NCI-H2196 (cell line): ENCODE measurements at regions not wholly inside any gene's neighbourhood (a gene's known extent, or its start where the extent isn't known, plus 50 kb on each side); places are given as distances from the start of the nearest gene placed in this dataset.
"Not testable (repeated sequence)": the region's sequence is repeated elsewhere in the genome, so short reads cannot be mapped to it uniquely, and the experiment has no call there.

Experiments
- DNase-seq: peaks from one replicate; lab custom pipeline; 2025; ENCODE audit not compliant: unreplicated experiment; lab: John Stamatoyannopoulos, UW

DNA sequence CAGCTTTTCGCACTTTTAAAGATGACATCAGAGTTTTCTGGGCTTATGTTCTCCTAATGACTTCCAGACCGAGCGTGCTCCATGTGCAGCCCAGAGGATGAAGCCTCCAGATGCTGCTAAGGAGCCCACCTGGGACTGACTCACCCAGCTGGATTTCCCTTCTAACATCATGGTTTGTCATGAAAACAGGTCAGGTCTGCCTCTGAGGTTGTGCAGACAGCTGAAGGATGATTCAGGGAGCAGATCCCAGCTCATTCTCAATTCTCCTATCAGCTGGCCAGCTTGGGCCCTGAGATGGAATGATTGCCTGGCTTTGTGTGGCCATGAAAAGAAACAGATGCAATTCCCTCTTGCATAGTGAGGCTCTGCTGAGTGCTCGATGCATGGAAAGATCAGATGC is 123.9 kb upstream of the DUSP10 start:
- DNase-seq, result no peak

DNA sequence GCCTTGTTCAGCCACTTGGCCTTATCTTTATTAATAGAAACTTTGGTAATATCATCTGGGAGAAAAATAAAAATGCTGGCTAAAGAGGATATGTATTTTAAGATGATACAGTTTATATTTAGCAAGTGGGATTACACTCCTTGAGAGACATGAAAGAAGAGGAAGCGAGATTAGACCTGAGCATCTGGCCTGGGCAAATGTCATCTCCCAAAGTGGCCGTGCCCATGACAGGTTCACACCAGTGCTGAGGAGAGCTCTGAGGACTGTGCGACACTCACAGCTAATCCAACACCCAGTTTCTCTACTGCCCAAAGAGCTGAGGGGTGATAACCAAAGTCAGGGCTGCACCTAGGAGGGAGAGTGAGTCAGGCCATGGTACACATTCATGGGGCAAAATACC is 121.7 kb upstream of the DUSP10 start:
- no peak for DNase-seq

DNA sequence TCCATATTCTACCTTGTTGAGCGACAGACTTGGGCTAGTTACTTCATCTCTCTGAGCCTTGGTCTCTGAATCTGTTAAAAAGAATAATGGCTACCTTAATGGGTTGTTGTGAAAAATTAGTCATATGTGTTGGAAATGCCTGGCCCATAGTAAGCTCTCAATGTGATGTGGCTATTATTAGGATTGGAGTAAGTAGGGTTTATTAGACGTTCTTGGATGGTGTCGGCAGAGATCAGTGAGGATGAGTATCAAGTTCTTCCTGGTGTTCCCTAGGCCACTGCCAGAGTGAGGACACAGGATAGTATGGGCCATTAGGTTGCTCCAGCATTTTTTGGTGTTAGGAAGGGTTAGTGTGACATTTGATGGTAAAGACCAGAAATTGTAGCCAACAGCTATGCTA is 121.1 kb upstream of the DUSP10 start:
- DNase-seq, result no peak

DNA sequence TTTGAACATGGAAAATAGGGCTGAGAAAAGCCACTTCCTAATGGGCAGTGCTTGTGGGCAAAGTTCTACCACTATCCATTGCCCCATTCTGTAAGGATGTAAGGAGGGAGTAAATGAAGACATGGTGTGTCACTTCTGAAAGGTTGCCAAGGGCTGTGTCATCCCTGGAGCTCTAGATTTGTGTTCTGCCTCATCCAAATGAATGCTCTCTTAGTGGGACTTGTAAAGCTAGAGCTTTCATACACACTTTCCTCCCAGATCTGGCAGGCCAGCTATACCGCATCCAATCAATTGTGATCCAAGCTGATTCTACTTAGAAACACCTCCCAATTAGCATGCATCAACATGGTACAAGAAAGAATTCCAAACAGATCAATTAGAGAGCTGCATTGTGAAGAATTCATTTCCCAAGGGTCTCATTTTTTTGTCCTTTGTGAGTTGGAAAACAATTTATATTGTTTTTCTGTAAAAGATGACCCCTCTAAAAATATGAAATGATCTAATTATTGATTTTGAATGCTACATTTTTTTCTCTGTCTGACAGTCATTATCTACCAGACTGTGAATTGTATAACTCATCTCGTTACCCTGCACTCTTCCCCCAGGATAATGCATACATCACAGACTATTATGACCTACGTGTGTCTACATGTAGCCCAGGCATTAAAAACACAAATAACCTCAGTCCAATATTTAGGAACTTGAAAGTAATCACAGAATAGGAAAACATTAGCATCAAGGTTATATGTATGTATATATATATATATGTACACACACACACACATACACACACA is 117.1 kb upstream of the DUSP10 start:
- DNase-seq, result no peak

DNA sequence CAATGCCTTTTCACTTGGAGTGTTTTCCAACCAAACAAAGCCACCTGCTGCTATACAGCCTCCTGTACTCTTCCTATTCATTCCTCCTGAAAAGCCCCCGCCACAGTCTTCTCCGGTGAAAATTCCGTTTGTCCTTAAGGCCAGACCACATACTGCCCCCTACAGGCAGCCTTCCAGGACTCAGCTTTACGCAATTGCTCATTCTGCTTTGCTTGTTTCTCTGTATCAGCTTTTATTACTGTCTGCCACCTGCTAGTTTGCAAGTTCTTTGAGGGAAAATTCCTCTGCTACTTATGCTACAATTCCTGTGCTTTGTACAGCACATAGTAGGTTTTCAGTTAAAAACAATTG is 115.2 kb upstream of the DUSP10 start:
- DNase-seq, result not testable (repeated sequence)

DNA sequence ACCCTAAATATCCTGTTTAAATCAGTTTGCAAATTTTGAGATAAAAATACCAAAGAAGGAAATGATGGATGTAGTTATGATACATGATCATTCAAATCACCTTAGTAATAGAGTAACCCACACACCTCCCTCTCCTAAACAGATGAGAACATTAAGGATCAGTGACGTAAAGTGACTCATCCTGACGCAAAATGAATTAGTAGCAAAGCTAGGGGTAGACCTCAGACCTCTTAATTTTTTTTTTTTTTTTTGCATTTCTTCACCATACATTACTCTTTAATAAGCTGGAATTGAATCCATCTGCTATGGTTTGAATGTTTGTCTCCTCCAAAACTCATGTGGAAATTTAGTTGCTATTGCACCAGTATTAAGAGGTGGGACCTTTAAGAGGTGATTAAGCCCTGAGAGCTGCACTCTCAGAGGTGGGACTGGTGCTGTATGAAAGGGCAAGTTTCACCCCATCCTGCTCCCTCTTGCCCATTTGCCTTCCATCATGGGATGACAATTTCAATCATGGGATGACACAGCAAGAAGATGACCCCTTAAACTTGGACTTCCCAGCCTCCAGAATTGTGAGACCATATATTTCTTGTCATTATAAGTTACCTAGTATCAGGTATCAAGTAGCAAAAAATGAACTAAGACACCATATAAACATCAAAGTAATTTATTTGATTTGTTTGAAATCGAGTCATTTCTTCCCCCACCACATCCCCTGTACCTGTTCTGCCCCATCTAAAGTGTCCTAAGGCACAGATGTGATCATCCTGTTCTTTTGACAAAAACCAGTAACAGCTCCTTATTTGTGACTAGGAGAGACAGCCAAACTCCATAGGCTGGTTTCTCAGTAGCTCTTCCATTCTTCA is 114.6 kb upstream of the DUSP10 start:
- DNase-seq, result no peak

DNA sequence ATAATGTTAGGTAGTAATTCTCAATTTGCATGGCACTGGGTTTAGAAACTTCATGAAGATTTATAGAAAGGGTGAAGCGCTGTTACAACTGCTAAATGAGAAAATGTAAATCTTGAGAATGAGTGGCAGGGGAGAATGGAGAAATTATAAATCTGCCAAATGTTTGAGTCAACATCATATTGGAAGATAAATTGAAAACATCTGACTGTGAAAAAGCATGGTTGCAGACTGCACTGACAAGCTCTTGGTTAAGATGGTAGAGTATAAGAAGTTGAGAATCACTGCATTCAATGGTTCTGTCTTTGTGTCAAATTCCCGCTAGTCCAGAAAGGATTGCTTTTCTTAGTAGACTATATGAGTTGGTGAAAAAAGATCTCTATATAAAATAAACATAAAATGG is 113.3 kb upstream of the DUSP10 start:
- no peak for DNase-seq

DNA sequence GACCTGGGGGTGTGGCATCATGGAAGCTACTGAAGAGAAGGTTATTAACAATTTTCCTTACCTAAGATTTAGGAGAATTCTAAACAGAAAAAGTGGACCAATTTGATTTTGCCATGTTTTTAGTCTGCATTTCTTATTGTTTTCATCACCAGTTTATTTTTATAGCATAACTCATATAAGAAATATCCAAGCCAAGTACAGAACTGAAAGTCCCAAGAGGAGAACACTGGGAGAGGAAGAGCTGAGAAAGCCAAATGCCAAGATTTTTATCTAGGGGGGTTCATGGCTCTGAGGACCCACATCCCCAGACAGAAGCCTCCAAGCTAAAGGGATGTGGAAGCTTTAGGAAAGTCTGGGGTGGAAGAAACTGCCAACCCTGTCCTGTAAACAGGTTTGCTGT is 109.4 kb upstream of the DUSP10 start:
- DNase-seq, result no peak

DNA sequence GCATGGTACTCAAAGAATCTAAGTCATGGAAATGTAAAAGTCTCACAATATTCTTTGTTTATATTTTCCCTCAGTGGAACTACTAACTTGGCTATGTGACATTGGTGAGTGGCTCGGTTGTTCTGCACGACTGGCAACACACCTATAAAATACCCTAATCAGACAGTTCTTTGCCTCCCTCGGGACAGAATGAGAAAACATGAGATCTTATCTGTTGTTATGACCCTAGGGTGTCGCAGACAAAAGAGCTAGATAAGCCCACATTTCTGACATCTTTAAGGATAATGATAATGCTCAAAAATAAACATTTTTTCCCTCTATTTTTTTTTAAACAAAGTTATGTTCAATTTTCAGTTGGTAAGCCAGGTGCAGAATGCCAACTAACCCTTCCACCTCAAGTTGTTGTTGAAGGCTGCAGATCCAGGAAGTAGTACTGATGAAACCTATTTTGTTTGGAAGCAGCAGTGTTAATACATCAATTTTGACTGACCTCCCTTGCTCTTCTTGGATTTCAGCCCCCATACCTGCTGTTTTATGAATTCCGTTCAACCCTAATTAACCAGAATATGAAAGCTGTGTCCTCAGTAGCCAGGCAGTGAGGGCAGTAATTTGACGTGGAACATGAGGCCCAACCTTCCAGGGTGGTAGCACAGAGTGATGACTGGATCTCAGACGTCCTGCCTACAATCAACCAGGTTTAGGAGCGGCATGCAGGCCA is 108.7 kb upstream of the DUSP10 start:
- no peak for DNase-seq

DNA sequence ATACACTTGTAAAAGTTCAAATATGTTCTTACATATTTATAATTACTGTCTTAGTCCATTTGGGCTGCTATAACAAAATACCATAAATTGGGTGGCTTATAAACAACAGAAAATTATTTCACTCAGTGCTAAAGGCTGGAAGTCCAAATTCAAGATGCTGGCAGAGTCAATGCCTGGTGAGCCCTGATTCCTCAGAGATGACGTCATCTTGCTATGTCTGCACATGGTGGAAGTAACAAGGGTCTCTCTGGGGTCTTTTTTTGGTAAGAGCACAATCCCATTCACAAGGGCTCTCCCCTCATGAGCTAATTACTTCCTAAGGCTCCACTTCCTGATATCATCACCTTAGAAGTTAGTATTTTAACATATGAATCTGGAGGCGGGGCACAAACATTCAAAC is 108.0 kb upstream of the DUSP10 start:
- no peak for DNase-seq

DNA sequence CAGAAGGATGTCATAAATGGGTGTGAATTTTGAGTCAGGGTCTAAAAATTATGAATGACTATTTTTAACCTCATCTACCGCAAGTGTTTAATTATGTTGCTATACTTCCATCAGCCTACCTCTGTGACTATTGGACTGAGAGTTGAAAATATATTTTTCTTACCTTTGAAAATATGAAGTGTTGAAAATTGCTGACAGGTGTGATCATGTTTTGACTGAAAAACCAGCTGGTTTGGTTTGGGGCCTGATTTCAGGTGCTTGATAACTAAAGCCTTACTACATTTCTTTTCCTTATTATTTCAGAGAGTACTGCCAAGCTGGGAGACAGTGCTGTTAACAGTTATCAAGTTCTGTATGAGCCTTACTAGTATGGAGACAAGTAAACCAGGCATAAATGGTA is 107.2 kb upstream of the DUSP10 start:
- DNase-seq, result no peak

DNA sequence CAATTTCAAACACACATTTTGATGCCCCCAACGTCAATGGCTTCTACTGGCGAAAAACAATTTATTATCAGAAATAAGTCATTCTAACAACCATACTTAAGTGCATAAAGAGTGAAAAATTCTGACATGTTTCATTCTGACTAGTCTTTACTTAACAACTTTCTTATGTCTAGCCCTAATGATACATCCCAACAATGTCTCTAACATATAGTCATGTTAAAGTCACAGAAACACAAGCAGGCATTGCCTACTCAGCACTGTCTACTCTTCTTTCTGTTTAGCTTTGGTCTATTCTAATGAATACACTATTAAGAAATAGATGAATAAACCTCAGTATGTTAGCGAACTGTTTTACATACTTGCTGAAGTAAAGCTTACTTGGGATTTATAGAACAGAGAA is 105.8 kb upstream of the DUSP10 start:
- no peak for DNase-seq

DNA sequence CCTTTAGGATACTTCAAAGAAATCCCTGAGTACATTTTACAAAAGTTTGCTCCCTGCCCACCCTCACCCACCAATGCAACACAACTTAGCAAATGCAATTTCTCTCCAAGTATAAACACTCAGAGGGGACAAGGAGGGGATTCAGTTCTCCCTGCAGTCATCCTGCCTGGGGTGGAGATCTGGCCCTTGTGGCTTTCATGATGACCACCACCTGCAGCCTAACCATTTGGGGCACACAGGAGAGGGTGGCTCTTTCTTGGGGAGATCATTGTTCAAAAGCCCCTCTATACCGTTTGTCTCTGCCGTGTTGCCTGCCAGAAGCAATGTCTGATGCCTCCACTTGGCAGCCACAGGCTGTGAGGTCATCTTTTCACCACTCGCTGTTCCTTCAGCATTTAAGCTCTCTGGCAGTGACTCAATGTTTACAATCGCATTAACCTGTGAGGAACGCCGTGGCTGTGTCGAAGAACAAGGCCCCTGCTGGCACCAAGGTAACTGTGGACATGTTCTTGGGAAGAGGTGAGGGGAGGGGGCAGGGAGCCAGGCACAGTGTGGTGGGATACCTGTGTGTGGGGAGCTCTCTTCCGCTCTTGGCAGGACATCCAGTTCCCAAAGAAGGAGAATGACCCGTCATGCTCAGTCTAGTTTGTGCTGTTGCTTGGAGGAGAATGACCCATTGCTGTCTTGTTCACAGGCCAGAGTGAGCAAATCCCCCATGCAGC is 103.9 kb upstream of the DUSP10 start:
- peak; percentile 72 for DNase-seq

DNA sequence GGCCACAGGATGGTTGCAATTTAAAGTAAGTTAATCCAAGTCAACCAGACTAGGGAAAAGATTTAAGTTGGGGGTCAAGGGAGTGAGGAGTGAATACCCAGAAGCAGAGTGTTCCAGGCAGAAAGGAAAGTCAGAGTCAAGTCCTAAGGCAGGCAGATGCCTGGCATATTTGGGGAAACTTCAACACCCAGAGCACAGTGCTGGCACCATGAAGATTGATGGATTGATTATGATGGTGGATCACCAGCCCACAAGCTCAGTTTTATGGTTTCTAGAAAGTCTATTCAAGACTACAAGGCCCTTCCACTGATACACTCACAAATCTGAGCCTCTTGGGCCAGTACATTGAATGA is 100.1 kb upstream of the DUSP10 start:
- DNase-seq, result no peak

DNA sequence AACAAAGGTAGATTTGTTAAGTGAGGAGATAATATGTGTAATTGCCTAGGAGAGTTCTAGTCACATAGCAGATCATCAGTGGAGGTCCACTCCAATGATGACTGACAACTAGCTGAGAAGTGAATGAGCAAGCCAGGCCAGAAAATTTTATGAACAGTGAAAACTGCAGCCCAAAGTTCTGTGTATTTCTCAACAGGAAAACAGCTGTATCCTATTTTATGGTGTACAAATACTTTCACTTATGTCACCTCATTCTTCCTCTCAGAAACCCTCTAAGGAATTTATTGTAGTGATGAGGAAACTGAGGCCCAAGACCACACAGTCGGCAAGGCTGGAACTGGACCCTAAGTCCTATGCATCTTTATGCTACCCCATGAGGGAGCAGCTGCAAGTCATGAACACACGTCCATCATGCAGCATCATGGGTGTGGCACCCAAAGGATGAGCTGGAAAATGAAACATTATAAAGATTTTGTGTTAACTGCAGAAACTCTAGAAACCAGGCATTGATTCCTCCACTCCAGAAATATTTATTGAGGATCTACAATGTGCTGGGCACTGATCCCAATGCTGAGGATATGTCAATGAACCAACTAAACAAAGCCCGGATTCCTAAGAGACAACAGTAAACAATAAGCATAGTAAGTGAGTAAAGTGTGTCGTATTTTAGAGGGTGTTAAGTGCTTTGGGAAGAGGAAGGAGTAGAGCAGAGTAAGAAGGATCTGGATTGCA is 99.5 kb upstream of the DUSP10 start:
- no peak for DNase-seq

DNA sequence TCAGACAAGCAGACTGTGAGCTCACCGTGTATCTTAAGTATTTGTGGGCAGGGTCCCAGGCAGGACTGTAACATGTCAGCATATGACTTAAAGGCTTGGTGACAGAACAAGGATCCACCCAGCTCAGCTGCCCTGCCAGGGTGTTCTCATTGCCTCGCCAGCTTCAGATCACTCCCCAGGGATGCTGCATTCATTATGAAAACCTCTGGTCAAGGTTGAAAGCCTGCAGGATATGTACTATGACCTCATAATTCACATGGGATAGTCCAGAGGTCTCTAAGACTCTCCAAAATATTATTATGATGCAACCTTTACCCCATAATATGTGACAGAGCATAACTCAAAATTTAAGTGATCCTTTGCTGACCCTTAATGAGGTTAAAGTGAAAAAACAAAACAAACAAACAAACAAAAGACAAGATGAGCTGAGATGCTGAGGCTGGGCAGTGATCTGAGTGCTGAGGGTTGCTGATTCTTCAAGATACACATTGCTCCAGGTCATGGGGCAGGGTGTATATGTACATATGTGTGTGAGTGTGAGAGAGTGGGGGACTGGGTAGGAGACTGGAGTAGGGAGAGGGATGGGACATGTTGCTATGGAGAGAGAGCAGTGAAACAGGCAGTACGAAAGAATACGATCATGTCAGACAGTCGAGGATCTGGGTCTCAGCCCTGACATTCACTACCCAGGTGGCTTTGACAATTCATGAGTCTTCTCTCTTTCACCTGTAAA is 98.8 kb upstream of the DUSP10 start:
- DNase-seq, result no peak

DNA sequence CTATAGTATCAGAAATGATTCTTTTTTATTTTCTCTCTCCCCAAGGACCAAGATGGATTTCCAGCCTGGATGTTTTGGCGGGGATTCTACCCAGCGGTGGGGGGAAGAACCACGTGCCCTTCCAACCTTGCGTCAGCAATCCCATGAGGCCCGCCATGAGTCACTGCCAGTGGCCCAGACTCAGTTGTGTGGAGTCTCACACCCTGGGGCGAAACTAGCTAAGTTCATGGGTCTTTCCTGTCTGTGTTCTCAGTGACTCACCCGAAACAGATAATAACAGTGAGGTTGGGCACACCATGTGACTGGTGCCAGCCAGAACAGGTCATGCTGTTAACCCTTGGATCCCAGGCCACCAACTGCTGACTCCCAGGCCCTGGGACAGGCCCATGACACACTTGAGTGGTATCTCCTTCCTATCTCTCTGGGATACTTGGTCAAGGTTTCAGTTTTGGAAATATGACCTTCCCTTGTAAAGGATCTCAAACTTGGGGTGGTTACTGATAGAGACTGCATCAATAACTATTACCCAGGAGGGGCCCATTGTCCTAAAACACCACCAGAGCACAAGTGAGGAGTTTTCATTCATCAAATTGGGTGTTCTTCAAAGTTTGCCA is 98.0 kb upstream of the DUSP10 start:
- no peak for DNase-seq

DNA sequence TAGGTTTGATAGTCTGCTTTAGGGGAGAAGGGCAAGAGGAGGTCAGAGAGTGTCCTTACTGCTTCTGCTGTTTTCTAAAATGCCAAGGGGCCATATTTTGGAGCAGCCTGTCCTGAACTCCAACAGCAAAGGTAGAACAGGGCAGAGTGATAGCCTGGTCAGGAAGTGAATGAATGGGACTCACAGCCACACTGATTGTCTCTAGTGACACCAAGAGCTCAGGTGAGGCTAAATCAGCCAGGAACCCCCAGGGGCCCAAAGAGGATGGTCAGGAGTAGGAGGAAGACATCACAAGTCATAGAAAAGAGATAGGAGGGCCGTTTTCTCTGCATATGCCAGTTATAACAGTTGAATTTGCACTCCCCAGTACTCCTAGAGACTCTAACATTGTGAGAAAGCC is 97.4 kb upstream of the DUSP10 start:
- no peak for DNase-seq

DNA sequence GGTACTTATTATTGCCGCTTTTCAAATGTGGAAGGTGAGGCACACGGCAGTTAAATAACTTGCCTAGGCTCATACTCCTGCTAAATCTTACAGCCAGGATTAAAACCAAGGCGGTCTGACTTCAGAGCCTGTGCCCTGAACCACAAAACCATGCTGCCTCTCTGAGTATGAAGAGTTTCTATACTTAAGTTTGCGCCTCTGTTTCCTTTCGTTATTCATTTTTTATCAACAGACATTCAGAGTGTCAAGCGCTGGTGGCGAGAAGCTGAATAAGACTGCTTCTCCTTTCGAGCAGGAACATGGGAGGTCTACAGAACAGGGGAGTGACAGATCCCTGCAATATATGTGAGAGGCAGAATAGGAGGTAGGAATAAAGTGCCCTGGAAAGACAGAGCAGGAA is 96.0 kb upstream of the DUSP10 start:
- DNase-seq, result no peak
